Osteocyte (in vitro differentiated cells): ENCODE measurements at regions not wholly inside any gene's neighbourhood (a gene's known extent, or its start where the extent isn't known, plus 50 kb on each side); places are given as distances from the start of the nearest gene placed in this dataset.

ENCODE experiments used
- DNase-seq: peaks from one replicate; pipeline ENCODE4 v3.0.0; 2021; ENCODE audit warnings: mixed read lengths; ENCODE audit not compliant: unreplicated experiment; ENCODE audit errors: extremely low spot score
- H3K27ac Mint-ChIP-seq: one replicate; pipeline ENCODE4 v1.8.0; 2021; ENCODE audit warnings: mild to moderate bottlenecking, mixed read lengths; ENCODE audit not compliant: unreplicated experiment
- H3K27me3 Mint-ChIP-seq: one replicate; pipeline ENCODE4 v1.8.0; 2021; ENCODE audit warnings: mixed read lengths; ENCODE audit not compliant: unreplicated experiment
- H3K36me3 Mint-ChIP-seq: one replicate; pipeline ENCODE4 v1.8.0; 2021; ENCODE audit warnings: mixed read lengths; ENCODE audit not compliant: unreplicated experiment
- H3K4me1 Mint-ChIP-seq: one replicate; pipeline ENCODE4 v1.8.0; 2021; ENCODE audit warnings: mixed read lengths; ENCODE audit not compliant: unreplicated experiment
- H3K4me3 Mint-ChIP-seq: one replicate; pipeline ENCODE4 v1.8.0; 2021; ENCODE audit warnings: mild to moderate bottlenecking, moderate library complexity, mixed read lengths; ENCODE audit not compliant: unreplicated experiment
- H3K9me3 Mint-ChIP-seq: one replicate; pipeline ENCODE4 v1.8.0; 2021; ENCODE audit warnings: mixed read lengths; ENCODE audit not compliant: unreplicated experiment
- TF ChIP-seq, protein P1 (sequence below): fragments of 200-600 bp; sonication (generic); IDR thresholded peaks from 2 replicates; pipeline ENCODE4 v1.5.0; 2021; ENCODE audit warnings: antibody characterized with exemption, mild to moderate bottlenecking, moderate library complexity

GRCh38 chr2:76332871-76333270 lies 622.2 kb upstream of the GCFC2 start:
- no peak overlapping the region for H3K27ac Mint-ChIP-seq
- no peaks in the 10 kb centered on the region for H3K36me3 Mint-ChIP-seq
- no peaks in the 10 kb centered on the region for H3K9me3 Mint-ChIP-seq
- H3K4me1 Mint-ChIP-seq, result no peaks in the 10 kb centered on the region
- TF ChIP-seq, protein P1, sequence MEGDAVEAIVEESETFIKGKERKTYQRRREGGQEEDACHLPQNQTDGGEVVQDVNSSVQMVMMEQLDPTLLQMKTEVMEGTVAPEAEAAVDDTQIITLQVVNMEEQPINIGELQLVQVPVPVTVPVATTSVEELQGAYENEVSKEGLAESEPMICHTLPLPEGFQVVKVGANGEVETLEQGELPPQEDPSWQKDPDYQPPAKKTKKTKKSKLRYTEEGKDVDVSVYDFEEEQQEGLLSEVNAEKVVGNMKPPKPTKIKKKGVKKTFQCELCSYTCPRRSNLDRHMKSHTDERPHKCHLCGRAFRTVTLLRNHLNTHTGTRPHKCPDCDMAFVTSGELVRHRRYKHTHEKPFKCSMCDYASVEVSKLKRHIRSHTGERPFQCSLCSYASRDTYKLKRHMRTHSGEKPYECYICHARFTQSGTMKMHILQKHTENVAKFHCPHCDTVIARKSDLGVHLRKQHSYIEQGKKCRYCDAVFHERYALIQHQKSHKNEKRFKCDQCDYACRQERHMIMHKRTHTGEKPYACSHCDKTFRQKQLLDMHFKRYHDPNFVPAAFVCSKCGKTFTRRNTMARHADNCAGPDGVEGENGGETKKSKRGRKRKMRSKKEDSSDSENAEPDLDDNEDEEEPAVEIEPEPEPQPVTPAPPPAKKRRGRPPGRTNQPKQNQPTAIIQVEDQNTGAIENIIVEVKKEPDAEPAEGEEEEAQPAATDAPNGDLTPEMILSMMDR, result no peak
- no peaks in the 10 kb centered on the region for H3K27me3 Mint-ChIP-seq
- no peak overlapping the region for H3K4me3 Mint-ChIP-seq
- DNase-seq, result no peak

- no peak for DNase-seq
- no peak overlapping the region for H3K27ac Mint-ChIP-seq
Observed at GRCh38 chr2:76330865-76331264, 620.1 kb upstream of the GCFC2 start.

DNA sequence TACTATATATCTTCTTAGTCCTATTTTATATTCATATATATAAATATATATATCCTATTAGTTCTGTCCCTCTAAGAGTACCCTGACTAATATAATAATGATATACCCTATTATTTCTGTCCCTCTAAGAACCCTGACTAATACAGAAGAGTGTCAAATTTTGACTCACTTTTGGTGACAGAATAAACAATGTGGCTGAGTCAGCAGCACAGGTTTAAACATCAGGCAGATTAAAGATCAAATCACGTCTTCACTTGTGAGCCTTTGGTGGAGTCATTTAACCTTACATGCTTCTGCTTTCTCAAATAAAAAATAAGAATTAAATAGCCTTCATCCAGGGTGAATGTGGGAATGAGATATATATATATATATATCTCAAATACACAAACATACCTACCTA lies 615.9 kb upstream of the GCFC2 start:
- Mint-ChIP-seq H3K27ac (no peak overlapping the region), H3K9me3 (no peaks in the 10 kb centered on the region), H3K27me3 (no peaks in the 10 kb centered on the region), H3K4me1 (no peaks in the 10 kb centered on the region), H3K36me3 (no peaks in the 10 kb centered on the region), H3K4me3 (no peak overlapping the region)
- DNase-seq, result no peak
- TF ChIP-seq, protein P1, result no peak

More at GRCh38 chr2:76330865-76331264, 620.1 kb upstream of the GCFC2 start:
- Mint-ChIP-seq H3K4me1 (no peaks in the 10 kb centered on the region), H3K4me3 (no peak overlapping the region), H3K9me3 (no peaks in the 10 kb centered on the region), H3K36me3 (no peaks in the 10 kb centered on the region), H3K27me3 (no peaks in the 10 kb centered on the region)
- TF ChIP-seq, protein P1, result no peak

DNA sequence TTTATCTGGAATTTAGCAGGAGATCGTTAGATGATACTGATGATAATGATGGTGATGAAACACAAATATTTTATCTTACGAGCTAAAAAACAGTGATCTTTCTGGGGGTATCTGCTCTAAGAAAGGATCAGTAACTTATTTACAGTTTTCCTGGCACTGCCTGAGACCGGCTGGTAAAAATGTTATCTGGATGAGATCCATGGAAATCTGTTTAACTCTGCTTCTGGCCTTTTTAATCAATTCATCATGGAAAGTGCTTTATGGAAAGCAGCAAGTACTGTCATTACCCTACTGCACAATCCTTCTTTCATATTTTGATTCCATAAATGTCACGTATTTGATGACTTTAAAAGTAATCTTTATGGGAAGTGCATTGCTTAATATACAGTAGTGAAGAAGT lies 612.7 kb upstream of the GCFC2 start:
- no peaks in the 10 kb centered on the region for H3K27me3 Mint-ChIP-seq
- no peaks in the 10 kb centered on the region for H3K36me3 Mint-ChIP-seq
- H3K9me3 Mint-ChIP-seq, result no peaks in the 10 kb centered on the region
- TF ChIP-seq, protein P1, result no peak
- no peak overlapping the region for H3K4me3 Mint-ChIP-seq
- no peak overlapping the region for H3K27ac Mint-ChIP-seq
- DNase-seq, result no peak
- H3K4me1 Mint-ChIP-seq, result no peaks in the 10 kb centered on the region

- H3K36me3 Mint-ChIP-seq, result no peaks in the 10 kb centered on the region
- DNase-seq, result no peak
- no peaks in the 10 kb centered on the region for H3K4me1 Mint-ChIP-seq
- TF ChIP-seq, protein P1, result no peak
- no peak overlapping the region for H3K4me3 Mint-ChIP-seq
- H3K9me3 Mint-ChIP-seq, result no peaks in the 10 kb centered on the region
- H3K27me3 Mint-ChIP-seq, result no peaks in the 10 kb centered on the region
- no peak overlapping the region for H3K27ac Mint-ChIP-seq
Observed at GRCh38 chr2:76320716-76321115, 610.0 kb upstream of the GCFC2 start.
